ENCODE measurements at regions not wholly inside any gene's neighbourhood (a gene's known extent, or its start where the extent isn't known, plus 50 kb on each side); places are given as distances from the start of the nearest gene placed in this dataset.

DNA sequence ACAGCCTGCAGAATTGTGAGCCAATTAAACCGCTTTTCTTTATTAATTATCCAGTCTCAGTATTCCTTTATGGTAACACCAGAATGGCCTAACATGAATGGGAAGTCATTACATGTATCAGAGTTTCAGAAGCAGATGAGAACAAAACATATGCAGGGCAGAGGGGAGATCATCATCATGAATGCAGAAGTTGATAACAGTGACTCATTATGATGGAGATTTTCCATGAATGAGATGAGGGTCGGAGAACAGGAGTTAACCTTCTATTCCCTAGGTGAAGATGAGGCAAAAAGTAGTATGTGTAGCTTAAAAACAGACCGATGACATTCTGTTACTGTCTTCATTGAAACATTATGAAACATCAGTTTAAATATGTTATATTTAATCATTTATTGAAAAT is 59.5 kb upstream of the PPM1B start:
- TF ChIP-seq, protein P1, sequence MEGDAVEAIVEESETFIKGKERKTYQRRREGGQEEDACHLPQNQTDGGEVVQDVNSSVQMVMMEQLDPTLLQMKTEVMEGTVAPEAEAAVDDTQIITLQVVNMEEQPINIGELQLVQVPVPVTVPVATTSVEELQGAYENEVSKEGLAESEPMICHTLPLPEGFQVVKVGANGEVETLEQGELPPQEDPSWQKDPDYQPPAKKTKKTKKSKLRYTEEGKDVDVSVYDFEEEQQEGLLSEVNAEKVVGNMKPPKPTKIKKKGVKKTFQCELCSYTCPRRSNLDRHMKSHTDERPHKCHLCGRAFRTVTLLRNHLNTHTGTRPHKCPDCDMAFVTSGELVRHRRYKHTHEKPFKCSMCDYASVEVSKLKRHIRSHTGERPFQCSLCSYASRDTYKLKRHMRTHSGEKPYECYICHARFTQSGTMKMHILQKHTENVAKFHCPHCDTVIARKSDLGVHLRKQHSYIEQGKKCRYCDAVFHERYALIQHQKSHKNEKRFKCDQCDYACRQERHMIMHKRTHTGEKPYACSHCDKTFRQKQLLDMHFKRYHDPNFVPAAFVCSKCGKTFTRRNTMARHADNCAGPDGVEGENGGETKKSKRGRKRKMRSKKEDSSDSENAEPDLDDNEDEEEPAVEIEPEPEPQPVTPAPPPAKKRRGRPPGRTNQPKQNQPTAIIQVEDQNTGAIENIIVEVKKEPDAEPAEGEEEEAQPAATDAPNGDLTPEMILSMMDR (IDR thresholded peaks at IDR 0.05): no peak
- TF ChIP-seq POLR2A (IDR thresholded peaks at IDR 0.05; ENCODE audit: low read depth): no peak
- no peak for TF ChIP-seq POLR2AphosphoS5 (IDR thresholded peaks at IDR 0.05)

All from esophagus muscularis mucosa (tissue), 3 donors.